H54 (cell line): ENCODE measurements at regions not wholly inside any gene's neighbourhood (a gene's known extent, or its start where the extent isn't known, plus 50 kb on each side); places are given as distances from the start of the nearest gene placed in this dataset.

Experiments
- DNase-seq: peaks from one replicate; pipeline ENCODE4 v3.0.0; 2011; ENCODE audit warnings: low spot score, mixed read lengths; ENCODE audit not compliant: insufficient read length
- FAIRE-seq: peaks from 3 replicates; lab custom pipeline; 2011; peaks lifted over from hg19 to GRCh38; lab: Jason Lieb, UNC
- POLR2A ChIP-seq: IDR thresholded peaks from 2 replicates; pipeline ENCODE4 v1.6.1; 2011; ENCODE audit warnings: low read depth, mild to moderate bottlenecking, low read length

GRCh38 chr10:107487284-107487683 lies 322.8 kb upstream of the SORCS1 start:
- DNase-seq (no peak), FAIRE-seq (no peak)
- TF ChIP-seq POLR2A: no peak

- DNase-seq (no peak), FAIRE-seq (no peak)
- TF ChIP-seq POLR2A: no peak
Observed at GRCh38 chr10:107485019-107485418, 320.5 kb upstream of the SORCS1 start.

- FAIRE-seq (no peak), DNase-seq (no peak)
- TF ChIP-seq POLR2A: no peak
Observed at GRCh38 chr10:107481881-107482280, 317.4 kb upstream of the SORCS1 start.

- DNase-seq (no peak), FAIRE-seq (no peak)
- TF ChIP-seq POLR2A: no peak
Observed at GRCh38 chr10:107481224-107481623, 316.7 kb upstream of the SORCS1 start.

GRCh38 chr10:107480781-107481180 lies 316.3 kb upstream of the SORCS1 start:
- DNase-seq (no peak), FAIRE-seq (no peak)
- TF ChIP-seq POLR2A: no peak

- no peak for TF ChIP-seq POLR2A
- no peak for FAIRE-seq
- no peak for DNase-seq
Observed at GRCh38 chr10:107477266-107477665, 312.8 kb upstream of the SORCS1 start.

- FAIRE-seq (no peak), DNase-seq (no peak)
- TF ChIP-seq POLR2A: no peak
Observed at GRCh38 chr10:107476408-107476807, 311.9 kb upstream of the SORCS1 start.

GRCh38 chr10:107474650-107475049 lies 310.1 kb upstream of the SORCS1 start:
- FAIRE-seq: no peak
- TF ChIP-seq POLR2A: no peak

GRCh38 chr10:107473225-107473624 lies 308.7 kb upstream of the SORCS1 start:
- no peak for TF ChIP-seq POLR2A
- DNase-seq: no peak
- FAIRE-seq: no peak

More at GRCh38 chr10:107474650-107475049, 310.1 kb upstream of the SORCS1 start:
- no peak for DNase-seq

GRCh38 chr10:107471911-107472310 lies 307.4 kb upstream of the SORCS1 start:
- DNase-seq (no peak), FAIRE-seq (no peak)
- TF ChIP-seq POLR2A: no peak

GRCh38 chr10:107453561-107453960 lies 289.1 kb upstream of the SORCS1 start:
- no peak for TF ChIP-seq POLR2A
- DNase-seq (no peak), FAIRE-seq (no peak)

- no peak for TF ChIP-seq POLR2A
- DNase-seq (no peak), FAIRE-seq (no peak)
Observed at GRCh38 chr10:107451047-107451446, 286.5 kb upstream of the SORCS1 start.

- no peak for DNase-seq
- TF ChIP-seq POLR2A: no peak
- no peak for FAIRE-seq
Observed at GRCh38 chr10:107450056-107450455, 285.6 kb upstream of the SORCS1 start.

GRCh38 chr10:107444443-107444842 lies 279.9 kb upstream of the SORCS1 start:
- FAIRE-seq (no peak), DNase-seq (no peak)
- TF ChIP-seq POLR2A: no peak

- FAIRE-seq (no peak), DNase-seq (no peak)
- no peak for TF ChIP-seq POLR2A
Observed at GRCh38 chr10:107443813-107444212, 279.3 kb upstream of the SORCS1 start.

GRCh38 chr10:107443326-107443725 lies 278.8 kb upstream of the SORCS1 start:
- FAIRE-seq: no peak
- DNase-seq: no peak
- no peak for TF ChIP-seq POLR2A
